Neural crest cell (in vitro differentiated cells): ENCODE measurements at regions not wholly inside any gene's neighbourhood (a gene's known extent, or its start where the extent isn't known, plus 50 kb on each side); places are given as distances from the start of the nearest gene placed in this dataset.
"Not testable (repeated sequence)": the region's sequence is repeated elsewhere in the genome, so short reads cannot be mapped to it uniquely, and the experiment has no call there.

Experiments used
- DNase-seq: peaks from one replicate; pipeline ENCODE4 v3.0.0; 2021; ENCODE audit warnings: low read depth, mixed read lengths, low spot score
- H3K27ac Mint-ChIP-seq: one replicate; pipeline ENCODE4 v1.8.0; 2021; ENCODE audit warnings: mild to moderate bottlenecking, mixed read lengths; ENCODE audit not compliant: unreplicated experiment
- H3K27me3 Mint-ChIP-seq: 2 replicates; pipeline ENCODE4 v1.8.0; 2021; ENCODE audit warnings: low read depth, mild to moderate bottlenecking, mixed read lengths
- H3K36me3 Mint-ChIP-seq: 2 replicates; pipeline ENCODE4 v1.8.0; 2021; ENCODE audit warnings: low read depth, mild to moderate bottlenecking, mixed read lengths
- H3K4me1 Mint-ChIP-seq: 2 replicates; pipeline ENCODE4 v1.8.0; 2021; ENCODE audit warnings: mixed read lengths
- H3K4me3 Mint-ChIP-seq: one replicate; pipeline ENCODE4 v1.8.0; 2021; ENCODE audit warnings: mild to moderate bottlenecking, mixed read lengths
- H3K9me3 Mint-ChIP-seq: 2 replicates; pipeline ENCODE4 v1.8.0; 2021; ENCODE audit warnings: mixed read lengths
- CTCF ChIP-seq: fragments of 200-600 bp; sonication (generic); conservative IDR thresholded peaks from 2 replicates; pipeline ENCODE4 v1.5.0; 2021; ENCODE audit warnings: antibody characterized with exemption, mild to moderate bottlenecking

GRCh38 chrX:128698573-128699181 is 646.5 kb upstream of the ACTRT1 start:
- no peaks in the 10 kb centered on the region for H3K4me1 Mint-ChIP-seq
- no peak for TF ChIP-seq CTCF
- no peaks in the 10 kb centered on the region for H3K36me3 Mint-ChIP-seq
- DNase-seq = no peak
- H3K27ac Mint-ChIP-seq = no peak overlapping the region
- no peaks in the 10 kb centered on the region for H3K27me3 Mint-ChIP-seq
- H3K9me3 Mint-ChIP-seq = no peaks in the 10 kb centered on the region
- no peak overlapping the region for H3K4me3 Mint-ChIP-seq

GRCh38 chrX:128691872-128692271 is 639.7 kb upstream of the ACTRT1 start:
- Mint-ChIP-seq H3K4me1 (no peaks in the 10 kb centered on the region), H3K9me3 (peaks cover 4% of the 10 kb centered on the region), H3K27ac (no peak overlapping the region), H3K4me3 (no peak overlapping the region), H3K27me3 (no peaks in the 10 kb centered on the region), H3K36me3 (no peaks in the 10 kb centered on the region)
- no peak for TF ChIP-seq CTCF
- no peak for DNase-seq

- H3K9me3 Mint-ChIP-seq = peaks cover 4% of the 10 kb centered on the region
- H3K27me3 Mint-ChIP-seq = no peaks in the 10 kb centered on the region
- H3K27ac Mint-ChIP-seq = no peak overlapping the region
- no peak for TF ChIP-seq CTCF
- H3K4me1 Mint-ChIP-seq = no peaks in the 10 kb centered on the region
- no peak for DNase-seq
- no peaks in the 10 kb centered on the region for H3K36me3 Mint-ChIP-seq
- H3K4me3 Mint-ChIP-seq = no peak overlapping the region
Measured at GRCh38 chrX:128685387-128685786, 633.2 kb upstream of the ACTRT1 start.

- DNase-seq = no peak
- Mint-ChIP-seq H3K27me3 (no peaks in the 10 kb centered on the region), H3K4me1 (no peaks in the 10 kb centered on the region), H3K9me3 (peaks cover 11% of the 10 kb centered on the region), H3K27ac (no peak overlapping the region), H3K4me3 (no peak overlapping the region), H3K36me3 (peaks cover 8% of the 10 kb centered on the region)
- TF ChIP-seq CTCF = no peak
Measured at GRCh38 chrX:128676651-128677050, 624.4 kb upstream of the ACTRT1 start.

- not testable (repeated sequence) for DNase-seq, H3K27me3 Mint-ChIP-seq, H3K4me1 Mint-ChIP-seq, H3K27ac Mint-ChIP-seq, H3K4me3 Mint-ChIP-seq
- peaks cover 14% of the 10 kb centered on the region for H3K36me3 Mint-ChIP-seq
- peaks cover 20% of the 10 kb centered on the region for H3K9me3 Mint-ChIP-seq
Measured at GRCh38 chrX:128674326-128675086, 622.3 kb upstream of the ACTRT1 start.

- H3K27ac Mint-ChIP-seq = no peak overlapping the region
- TF ChIP-seq CTCF = no peak
- H3K36me3 Mint-ChIP-seq = peaks cover 12% of the 10 kb centered on the region
Measured at GRCh38 chrX:128664211-128664610, 612.0 kb upstream of the ACTRT1 start.

More at GRCh38 chrX:128664211-128664610, 612.0 kb upstream of the ACTRT1 start:
- Mint-ChIP-seq H3K4me1 (no peaks in the 10 kb centered on the region), H3K4me3 (no peak overlapping the region), H3K27me3 (no peaks in the 10 kb centered on the region), H3K9me3 (peaks cover 12% of the 10 kb centered on the region)
- DNase-seq = no peak
